PC-9 (cell line): ENCODE measurements at regions not wholly inside any gene's neighbourhood (a gene's known extent, or its start where the extent isn't known, plus 50 kb on each side); places are given as distances from the start of the nearest gene placed in this dataset.

ENCODE experiments used
- BruUV-seq: library from RNA; stranded (reverse); fragments of 400-500 nt; replicated peaks from 2 replicates; lab custom pipeline; 2021; lab: Mats Ljungman, UMichigan
- CTCF ChIA-PET: fragments of 300-600 bp; sonication (Branson Sonifier 250); formaldehyde crosslinking; loops from one replicate; lab custom pipeline; 2022; ENCODE audit warnings: antibody characterized with exemption; lab: Charles Lee
- POLR2A ChIA-PET: fragments of 300-600 bp; sonication (Branson Sonifier 250); formaldehyde crosslinking; loops from one replicate; lab custom pipeline; 2022; ENCODE audit warnings: antibody characterized with exemption; ENCODE audit not compliant: unreplicated experiment; lab: Charles Lee
- DNase-seq, 2 experiments: peaks; one replicate each; pipeline versions ENCODE4 v3.0.0 to v3.0.0-alpha.2; 2015 to 2022; ENCODE audit warnings: mixed read lengths in 1 of 2
- H2AFZ ChIP-seq: fragments of 200-600 bp; sonication (generic); 2 replicates; pipeline ENCODE4 v1.8.1; 2017; ENCODE audit warnings: antibody characterized with exemption
- H3F3A ChIP-seq: fragments of 200-600 bp; sonication (generic); 2 replicates; pipeline ENCODE4 v1.8.1; 2017; ENCODE audit warnings: antibody characterized with exemption, mild to moderate bottlenecking, low read depth; ENCODE audit not compliant: insufficient read depth
- H3K27ac ChIP-seq: fragments of 200-600 bp; sonication (generic); 2 replicates; pipeline ENCODE4 v1.6.1; 2016; ENCODE audit warnings: mixed run types
- H3K27me3 ChIP-seq: fragments of 200-600 bp; sonication (generic); 2 replicates; pipeline ENCODE4 v1.6.1; 2016; ENCODE audit warnings: low read depth, mixed run types; ENCODE audit not compliant: insufficient read depth
- H3K36me3 ChIP-seq: fragments of 200-600 bp; sonication (generic); 2 replicates; pipeline ENCODE4 v1.6.1; 2016; ENCODE audit warnings: low read depth, mixed run types
- H3K4me1 ChIP-seq: fragments of 200-600 bp; sonication (generic); replicated peaks from 2 replicates; pipeline ENCODE4 v1.6.1; 2016; ENCODE audit warnings: mixed run types; ENCODE audit not compliant: insufficient read depth
- H3K4me2 ChIP-seq: fragments of 200-600 bp; sonication (generic); 2 replicates; pipeline ENCODE4 v1.6.1; 2017; ENCODE audit warnings: mixed run types
- H3K4me3 ChIP-seq: fragments of 200-600 bp; sonication (generic); 2 replicates; pipeline ENCODE4 v1.6.1; 2016; ENCODE audit warnings: mixed run types
- H3K79me2 ChIP-seq: fragments of 200-600 bp; sonication (generic); 2 replicates; pipeline ENCODE4 v1.6.1; 2017; ENCODE audit warnings: low read depth, mixed run types
- H3K9me2 ChIP-seq: fragments of 200-600 bp; sonication (generic); 2 replicates; pipeline ENCODE4 v1.8.1; 2017; ENCODE audit warnings: mild to moderate bottlenecking; ENCODE audit not compliant: insufficient read depth
- H3K9me3 ChIP-seq: fragments of 200-600 bp; sonication (generic); 2 replicates; pipeline ENCODE4 v1.8.1; 2016; ENCODE audit warnings: low read depth; ENCODE audit not compliant: insufficient read depth
- H4K20me1 ChIP-seq: fragments of 200-600 bp; sonication (generic); 2 replicates; pipeline ENCODE4 v1.8.1; 2017; ENCODE audit not compliant: insufficient read depth
- CTCF ChIP-seq: fragments of 200-600 bp; sonication (generic); conservative IDR thresholded peaks from 2 replicates; pipeline ENCODE4 v1.6.1; 2017; ENCODE audit warnings: mixed run types, antibody characterized with exemption, mild to moderate bottlenecking, moderate library complexity
- EZH2 ChIP-seq: fragments of 200-600 bp; sonication (generic); IDR thresholded peaks from 2 replicates; pipeline ENCODE4 v1.8.0; 2017; ENCODE audit warnings: antibody characterized with exemption, low read depth
- intact Hi-C: fragments of 100-400 bp; cut with micrococcal nuclease; formaldehyde crosslinking; loops from one replicate; pipeline ENCODE4 v1.10.0; 2022; ENCODE audit not compliant: unreplicated experiment

GRCh38 chr3:167100200-167100599 is 279.9 kb downstream of the ZBBX start:
- BruUV-seq: no TSS peak
- CTCF ChIA-PET: no interaction called here

GRCh38 chr3:167095976-167096375 is 284.1 kb downstream of the ZBBX start:
- Histone ChIP-seq H3K9me3 (no peaks in the 10 kb centered on the region), H3K36me3 (no peaks in the 10 kb centered on the region), H4K20me1 (no peaks in the 10 kb centered on the region), H2AFZ (no peak overlapping the region), H3K79me2 (no peaks in the 10 kb centered on the region), H3K4me1 (no peaks in the 10 kb centered on the region), H3K4me2 (no peak overlapping the region), H3K9me2 (no peaks in the 10 kb centered on the region), H3K27ac (no peak overlapping the region), H3F3A (no peaks in the 10 kb centered on the region), H3K27me3 (no peaks in the 10 kb centered on the region), H3K4me3 (no peak overlapping the region)
- POLR2A ChIA-PET: no interaction called here
- intact Hi-C loops: no loop called here
- DNase-seq: no peak
- no TSS peak for BruUV-seq
- CTCF ChIA-PET: no interaction called here
- TF ChIP-seq EZH2: no peak
- TF ChIP-seq CTCF: no peak

More at GRCh38 chr3:167100200-167100599, 279.9 kb downstream of the ZBBX start:
- Histone ChIP-seq H2AFZ (no peak overlapping the region), H3K79me2 (no peaks in the 10 kb centered on the region), H3K9me2 (no peaks in the 10 kb centered on the region), H3K9me3 (no peaks in the 10 kb centered on the region), H4K20me1 (no peaks in the 10 kb centered on the region), H3K27me3 (no peaks in the 10 kb centered on the region), H3F3A (no peaks in the 10 kb centered on the region), H3K4me2 (no peak overlapping the region), H3K4me1 (no peaks in the 10 kb centered on the region), H3K27ac (no peak overlapping the region), H3K36me3 (no peaks in the 10 kb centered on the region), H3K4me3 (no peak overlapping the region)
- POLR2A ChIA-PET: no interaction called here
- no peak for TF ChIP-seq CTCF
- TF ChIP-seq EZH2: no peak
- peak in 1 of 2 experiments; percentile 13 for DNase-seq
- intact Hi-C loops: no loop called here

- ChIA-PET POLR2A (no interaction called here), CTCF (no interaction called here)
- Histone ChIP-seq H2AFZ (no peak overlapping the region), H3F3A (no peaks in the 10 kb centered on the region), H3K4me3 (no peak overlapping the region), H3K9me3 (no peaks in the 10 kb centered on the region), H3K9me2 (no peaks in the 10 kb centered on the region; the same call in 1 of the 2 replicates), H3K27ac (no peak overlapping the region), H3K36me3 (no peaks in the 10 kb centered on the region), H3K4me1 (no peaks in the 10 kb centered on the region), H3K27me3 (no peaks in the 10 kb centered on the region), H3K79me2 (no peaks in the 10 kb centered on the region), H4K20me1 (no peaks in the 10 kb centered on the region), H3K4me2 (no peak overlapping the region)
- DNase-seq: no peak
- no TSS peak for BruUV-seq
- TF ChIP-seq CTCF: no peak
- TF ChIP-seq EZH2: no peak
- intact Hi-C loops: no loop called here
These were observed 285.5 kb downstream of the ZBBX start for GRCh38 chr3:167094632-167095031.
